Stimulated activated CD8-positive, alpha-beta memory T cell treated with anti-CD3 and anti-CD28 coated beads, Interleukin-15, amount 100 ng/mL, for 4 hours (primary cell): ENCODE measurements at regions not wholly inside any gene's neighbourhood (a gene's known extent, or its start where the extent isn't known, plus 50 kb on each side); places are given as distances from the start of the nearest gene placed in this dataset.

Experiments used
- DNase-seq, 2 donors: peaks; one replicate each; pipeline ENCODE4 v3.0.0-alpha.2; 2020; ENCODE audit warnings: low read depth in 2 of 2

DNA sequence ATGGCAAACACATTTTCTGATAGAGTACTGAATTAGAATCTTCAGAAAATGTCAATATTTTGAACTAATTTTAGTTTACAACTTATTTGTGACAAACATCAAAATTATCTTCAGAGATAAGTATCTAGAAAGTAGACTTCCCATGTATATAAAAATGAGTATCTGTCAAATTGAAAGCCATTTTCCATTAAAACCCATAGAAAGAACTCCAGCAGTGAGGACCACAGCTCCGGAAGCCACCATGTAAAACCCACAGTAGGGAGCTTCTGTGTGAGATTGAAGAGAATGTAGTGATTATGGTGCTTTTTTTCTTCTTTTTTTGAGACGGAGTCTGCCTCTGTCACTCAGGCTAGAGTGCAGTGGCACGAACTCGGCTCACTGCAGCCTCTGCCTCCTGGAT is 687.0 kb downstream of the TYW1 start:
- no peak for DNase-seq

DNA sequence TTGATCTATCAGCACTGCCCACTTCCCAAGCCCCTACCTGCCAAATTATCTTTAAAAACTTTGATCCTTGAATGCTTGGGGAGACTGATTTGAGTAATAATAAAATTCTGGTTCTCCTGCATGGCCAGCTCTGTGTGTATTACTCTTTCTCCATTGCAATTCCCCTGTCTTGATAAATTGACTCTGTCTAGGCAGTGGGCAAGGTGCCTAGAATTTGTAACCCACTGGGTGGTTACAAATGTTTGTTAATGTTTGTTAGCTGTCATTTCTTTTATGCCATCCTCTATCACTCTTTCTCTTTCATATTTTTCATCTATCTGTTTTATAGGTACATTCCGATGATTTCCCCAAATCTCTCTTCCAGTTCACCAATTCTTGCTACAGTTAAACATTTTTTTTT is 694.1 kb downstream of the TYW1 start:
- DNase-seq, result no peak

DNA sequence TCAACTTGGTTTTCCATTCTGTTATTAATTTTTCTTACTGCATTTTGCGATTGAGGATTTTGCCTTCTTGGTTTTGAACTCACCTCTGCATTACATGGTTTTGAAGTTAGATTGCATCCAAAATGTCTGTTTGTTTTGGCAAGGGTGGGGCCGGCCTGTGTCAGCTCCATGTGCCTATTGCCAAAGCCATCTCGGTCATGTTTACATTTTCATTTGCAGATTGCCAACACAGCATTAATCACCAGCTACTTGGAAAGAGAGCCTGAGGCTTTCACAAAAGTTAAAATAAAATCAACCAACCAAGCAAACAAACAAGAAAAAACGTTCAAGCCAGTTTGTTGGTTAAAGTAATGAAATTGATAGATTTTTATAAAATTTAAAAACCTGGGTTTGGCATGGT is 695.8 kb downstream of the TYW1 start:
- DNase-seq, result no peak

DNA sequence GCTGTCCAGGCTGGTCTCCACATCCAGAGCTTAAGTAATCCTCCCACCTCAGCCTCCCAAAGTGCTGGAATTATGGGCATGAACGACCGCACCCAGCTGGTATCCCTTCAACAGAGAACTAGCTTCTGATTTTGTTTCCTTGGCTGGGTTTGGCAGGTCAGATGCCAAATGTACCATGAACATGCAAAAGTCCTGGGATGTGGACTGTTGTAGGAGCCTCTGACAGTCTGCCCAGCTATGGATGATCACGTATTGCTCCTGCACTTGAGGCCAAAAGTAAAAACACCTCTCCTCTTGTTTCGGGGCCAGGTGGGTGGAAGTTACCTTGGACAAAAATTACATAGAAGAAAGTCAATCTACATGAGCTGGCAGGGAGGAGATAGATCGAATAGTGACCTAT is 699.5 kb downstream of the TYW1 start:
- no peak for DNase-seq

DNA sequence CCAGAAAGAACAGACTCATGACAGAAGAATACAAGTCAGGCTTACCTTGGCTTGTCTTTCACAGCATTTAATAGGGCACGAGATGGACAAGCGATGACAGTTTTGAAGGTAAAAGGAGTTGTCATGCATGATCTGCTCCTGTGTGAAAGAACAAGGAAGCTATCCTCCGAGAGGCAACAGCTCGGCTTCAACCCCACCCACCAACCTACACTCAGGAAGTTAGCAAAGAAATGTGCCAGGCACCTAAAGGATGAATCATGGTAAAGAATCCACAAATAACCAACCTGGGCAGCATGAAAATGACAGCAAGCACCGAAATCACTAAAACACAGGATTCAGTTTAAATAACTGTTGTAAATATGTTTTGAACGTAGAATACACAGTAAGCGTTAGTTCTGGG is 700.2 kb downstream of the TYW1 start:
- DNase-seq, result no peak

DNA sequence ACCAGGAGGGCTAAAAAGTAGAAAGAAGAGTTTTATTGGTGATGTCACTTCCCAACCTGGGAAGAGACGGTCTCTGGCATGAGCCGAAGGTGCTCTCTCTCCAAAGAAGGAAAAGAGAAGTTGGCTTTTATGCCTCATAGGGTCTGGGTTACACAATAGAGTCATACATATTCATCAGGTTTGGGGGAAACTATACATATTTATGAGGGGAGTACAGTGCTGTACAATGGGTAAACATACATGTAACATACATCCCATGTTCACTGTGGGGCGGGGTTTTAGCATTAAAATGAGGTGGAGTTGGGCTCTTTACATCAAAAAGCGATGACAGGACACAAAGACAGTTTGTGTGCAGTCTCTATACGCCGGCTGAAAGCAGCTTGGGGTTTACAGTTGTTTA is 701.7 kb downstream of the TYW1 start:
- DNase-seq, result no peak

DNA sequence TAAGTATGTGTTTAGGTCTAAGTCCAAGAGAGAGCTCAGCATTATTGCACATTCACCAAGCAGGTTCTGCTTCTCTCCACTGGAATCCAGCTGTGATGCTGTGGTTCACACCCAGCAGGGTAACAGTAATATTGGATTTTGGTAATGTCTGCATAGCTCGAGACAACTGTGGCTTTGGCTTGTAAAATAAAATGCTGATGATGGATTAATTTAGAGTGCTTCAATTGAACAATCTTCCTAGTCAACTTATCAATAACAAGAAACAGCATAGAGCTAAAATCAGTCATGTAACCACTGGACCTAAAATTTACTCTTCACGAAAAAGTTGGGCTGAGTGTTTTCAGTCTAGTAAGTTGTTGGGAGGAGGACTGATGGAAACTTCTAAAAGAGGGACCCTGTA is 709.2 kb downstream of the TYW1 start:
- no peak for DNase-seq

DNA sequence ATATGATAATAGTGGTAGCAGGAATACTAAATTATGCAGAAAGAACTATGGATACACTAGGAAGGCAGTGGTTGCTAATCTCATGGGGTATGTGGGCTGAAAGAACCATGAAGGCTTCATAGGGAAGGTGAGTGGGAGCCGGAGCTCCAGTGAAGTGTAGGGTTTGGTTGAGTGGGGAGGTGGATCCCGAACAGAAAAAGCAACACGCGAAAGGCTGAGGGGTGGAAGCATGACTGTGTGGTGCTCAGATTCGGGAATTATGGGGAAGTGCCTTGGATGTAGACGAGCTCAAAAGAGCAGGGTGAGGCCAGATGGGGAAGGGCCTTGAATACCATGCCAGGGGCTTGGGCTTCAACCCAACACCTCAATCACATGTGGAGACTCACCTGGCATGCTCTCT is 715.1 kb downstream of the TYW1 start:
- DNase-seq, result no peak

DNA sequence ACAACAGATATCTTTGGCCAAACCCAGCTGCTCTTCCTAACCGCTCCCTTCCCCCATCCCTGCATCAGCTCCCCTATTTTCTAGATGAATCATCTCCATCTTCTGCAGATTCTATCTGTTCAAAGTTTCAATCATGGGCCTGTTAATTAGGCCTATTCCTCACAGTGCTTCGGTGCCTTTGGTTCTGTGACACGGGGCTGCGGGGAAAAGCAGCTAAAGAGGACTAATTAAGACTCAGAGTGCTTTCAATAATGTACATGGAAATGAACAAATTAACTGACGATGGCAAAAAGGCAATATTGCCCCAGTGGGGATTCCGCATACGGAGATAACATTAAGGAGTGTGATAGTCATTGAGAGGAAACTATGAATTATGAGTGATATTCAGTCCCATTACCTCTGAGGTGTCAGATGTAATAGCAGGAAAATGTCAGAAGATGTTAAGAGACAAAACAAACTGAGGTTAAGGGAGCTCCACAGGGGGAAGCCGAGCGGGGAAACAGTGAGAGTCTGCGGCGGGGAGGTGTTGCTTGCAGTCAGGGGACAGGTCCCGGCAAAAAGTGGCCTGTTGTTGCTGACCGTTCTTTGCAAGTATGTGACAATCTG is 716.9 kb downstream of the TYW1 start:
- DNase-seq, result no peak

DNA sequence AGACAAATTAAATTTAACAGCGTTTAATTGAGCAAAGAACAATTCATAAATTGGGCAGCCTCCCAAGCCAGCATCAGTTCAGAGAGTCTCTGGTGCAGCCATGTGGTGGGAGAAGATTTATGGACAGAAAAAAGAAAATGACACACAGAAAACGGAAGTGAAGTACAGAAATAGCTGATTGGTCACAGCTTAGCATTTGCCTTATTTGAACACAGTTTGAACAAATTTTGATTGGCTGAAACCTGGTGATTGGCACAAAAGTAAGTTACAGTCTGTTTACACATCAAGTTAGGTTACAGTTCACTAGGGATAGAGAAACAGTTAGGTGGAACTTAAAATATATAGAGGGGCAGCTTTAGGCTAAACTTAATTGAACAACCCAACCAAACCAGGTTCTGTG is 720.1 kb downstream of the TYW1 start:
- DNase-seq, result no peak

DNA sequence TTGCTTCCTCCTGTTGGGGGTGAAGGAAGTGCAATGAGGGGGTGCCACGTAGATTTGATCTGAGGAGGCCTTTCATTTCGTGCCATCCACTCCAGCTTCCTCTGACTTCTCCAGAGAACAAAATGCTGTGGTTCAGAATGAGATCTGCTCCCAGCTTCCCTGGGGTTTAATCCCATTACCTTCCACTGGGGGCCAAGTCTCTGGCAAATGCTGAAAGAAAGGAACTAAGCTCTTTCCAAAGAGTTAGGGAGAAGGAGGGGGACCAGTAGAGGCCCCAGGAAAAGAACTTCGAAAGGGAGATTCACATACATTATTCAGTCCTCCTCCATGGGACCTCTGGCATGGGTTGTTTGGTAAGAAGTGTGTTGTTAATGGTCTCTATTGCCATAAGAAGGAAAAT is 727.0 kb downstream of the TYW1 start:
- DNase-seq, result no peak

DNA sequence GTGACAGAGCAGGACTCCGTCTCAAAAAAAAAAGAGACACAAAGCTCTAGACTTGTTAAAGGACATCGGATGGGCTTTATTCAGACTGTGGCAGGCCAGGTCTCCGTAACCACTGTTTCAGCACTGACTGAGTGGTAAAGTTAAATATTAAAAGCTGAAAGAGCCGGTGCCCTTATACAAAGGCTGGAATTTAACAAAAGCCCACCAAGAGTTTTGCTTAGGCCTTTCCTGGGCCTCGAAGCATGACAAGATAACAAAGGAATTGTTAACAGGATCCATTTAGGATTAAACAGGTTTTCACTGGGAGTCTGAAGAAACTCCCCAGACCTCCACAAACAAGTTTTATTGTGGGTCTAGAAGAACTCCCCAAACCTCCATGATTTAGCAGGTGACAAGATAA is 727.8 kb downstream of the TYW1 start:
- DNase-seq, result no peak

DNA sequence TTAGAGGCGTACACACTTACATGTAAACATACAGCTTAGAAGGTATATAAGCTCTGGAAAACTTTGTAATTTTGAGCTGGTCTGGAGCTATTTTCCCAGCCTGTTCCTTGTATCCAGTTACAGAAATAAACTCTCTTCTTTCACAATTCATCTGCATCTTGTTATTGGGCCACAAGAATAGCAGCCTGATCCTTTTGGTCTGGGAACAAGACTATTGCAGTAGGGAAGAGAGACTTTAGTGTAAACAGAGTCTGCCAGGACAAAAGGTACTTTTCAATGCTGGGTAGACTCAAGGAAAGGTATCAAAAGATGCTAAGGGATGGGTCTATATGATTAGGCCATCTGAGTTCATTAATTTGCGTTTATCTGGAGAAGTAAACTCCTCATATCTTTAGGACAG is 728.3 kb downstream of the TYW1 start:
- DNase-seq, result no peak

DNA sequence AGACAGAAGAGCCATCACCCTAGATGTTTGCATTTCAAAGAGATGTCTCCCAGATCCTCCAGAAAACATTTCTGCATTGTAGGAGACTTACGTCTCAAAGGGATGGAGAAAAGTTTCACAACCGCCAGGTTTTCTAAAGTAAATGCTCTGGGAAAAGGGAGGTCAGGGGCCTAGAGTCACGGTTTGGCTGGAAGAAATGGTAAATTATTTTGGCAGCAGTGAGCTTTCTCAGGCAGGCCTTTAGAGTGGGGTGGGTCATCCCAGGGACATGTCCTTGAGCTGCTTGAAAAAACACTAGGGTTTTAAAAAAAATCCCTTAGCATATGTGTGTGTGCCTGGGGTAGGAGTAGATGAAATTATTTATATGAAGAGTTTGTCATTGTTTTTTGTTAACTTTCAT is 728.8 kb downstream of the TYW1 start:
- DNase-seq, result no peak

DNA sequence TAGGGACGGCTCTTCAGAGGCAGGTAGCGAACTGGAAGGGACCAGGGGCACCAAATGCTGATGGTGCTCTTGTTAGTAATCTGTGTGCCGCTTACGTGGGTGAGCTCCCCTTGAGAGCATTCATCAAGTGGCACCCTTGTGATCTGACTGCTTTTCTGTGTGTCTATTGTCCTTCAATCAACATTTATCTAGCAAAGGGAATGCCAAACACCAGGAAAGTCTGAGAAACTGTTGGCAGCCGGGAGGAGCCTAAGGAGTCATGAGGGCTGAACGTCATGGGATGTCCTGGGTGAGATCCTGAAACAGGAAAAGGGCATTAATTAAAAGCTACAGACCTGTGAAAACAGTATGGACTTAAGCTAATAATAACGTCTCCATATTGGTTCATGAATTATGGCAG is 733.1 kb downstream of the TYW1 start:
- no peak for DNase-seq

DNA sequence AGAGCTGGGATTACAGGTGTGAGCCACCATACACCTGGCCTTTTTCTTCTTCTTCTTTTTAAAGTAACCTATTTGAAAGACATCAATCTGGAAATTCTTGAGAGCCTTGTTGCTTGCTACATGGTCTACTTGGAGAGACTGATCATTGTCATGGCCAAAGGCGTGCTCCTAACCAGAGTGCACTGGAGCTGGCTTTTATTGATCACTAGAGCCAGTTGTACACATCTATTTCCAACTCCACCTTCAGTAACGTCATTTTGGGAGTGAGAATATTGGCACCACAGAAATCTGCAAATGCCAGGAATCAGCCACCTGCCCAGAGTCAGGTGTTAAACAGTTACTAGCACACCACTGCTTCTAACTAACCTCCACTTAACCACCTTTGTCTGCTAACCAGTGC is 735.1 kb downstream of the TYW1 start:
- DNase-seq, result no peak

DNA sequence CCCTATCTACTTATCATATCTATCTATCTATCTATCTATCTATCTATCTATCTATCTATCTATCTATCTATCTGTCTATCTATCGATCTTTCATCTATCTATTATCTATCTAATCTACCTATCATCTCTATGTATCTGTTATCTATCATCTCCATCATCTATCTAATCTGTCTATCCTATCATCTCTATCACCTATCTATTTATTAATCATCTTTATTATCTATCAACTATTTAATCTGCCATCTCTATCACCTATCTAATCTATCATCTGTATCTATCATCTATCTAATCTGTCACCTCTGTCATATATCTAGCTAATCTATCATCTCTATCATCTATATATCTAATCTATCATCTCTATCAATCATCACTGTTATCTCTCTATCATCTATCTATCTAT is 736.3 kb downstream of the TYW1 start:
- no peak for DNase-seq

DNA sequence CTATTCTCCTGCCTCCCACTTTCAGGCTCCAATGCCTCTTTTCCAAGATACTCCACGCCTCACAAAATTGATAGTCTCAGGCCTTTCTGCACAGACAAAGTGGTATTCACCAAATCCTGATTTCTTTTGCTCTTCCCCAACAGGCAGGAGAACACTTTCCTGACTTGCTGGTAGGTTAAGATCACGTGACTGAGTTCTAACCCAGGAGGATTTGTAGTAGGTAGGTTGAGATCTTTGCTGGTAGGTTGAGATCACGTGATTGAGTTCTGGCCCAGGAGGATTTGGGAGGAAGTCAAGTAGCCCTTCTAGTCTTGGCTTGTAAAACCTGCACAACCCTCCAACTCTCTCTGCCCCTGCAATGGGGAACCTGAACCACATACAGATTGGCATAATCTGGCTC is 741.5 kb downstream of the TYW1 start:
- DNase-seq, result no peak

DNA sequence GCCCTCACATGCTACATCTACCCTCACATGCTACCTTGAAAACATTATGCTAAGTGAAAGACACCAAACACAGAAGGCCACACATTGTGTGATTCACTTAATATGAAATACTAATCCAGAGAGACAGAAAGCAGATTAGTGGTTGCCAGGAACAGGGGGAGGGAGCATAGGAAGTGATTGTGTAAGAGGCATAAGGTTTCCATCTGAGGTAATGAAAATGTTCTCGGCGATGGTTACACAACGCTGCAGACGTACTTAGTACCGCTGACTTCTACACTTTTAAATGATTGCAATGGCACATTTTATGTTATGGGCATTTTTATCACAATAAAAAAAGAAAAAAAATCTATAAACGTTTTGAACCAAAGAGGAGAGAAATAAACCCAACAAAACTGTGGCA is 742.3 kb downstream of the TYW1 start:
- DNase-seq, result no peak

DNA sequence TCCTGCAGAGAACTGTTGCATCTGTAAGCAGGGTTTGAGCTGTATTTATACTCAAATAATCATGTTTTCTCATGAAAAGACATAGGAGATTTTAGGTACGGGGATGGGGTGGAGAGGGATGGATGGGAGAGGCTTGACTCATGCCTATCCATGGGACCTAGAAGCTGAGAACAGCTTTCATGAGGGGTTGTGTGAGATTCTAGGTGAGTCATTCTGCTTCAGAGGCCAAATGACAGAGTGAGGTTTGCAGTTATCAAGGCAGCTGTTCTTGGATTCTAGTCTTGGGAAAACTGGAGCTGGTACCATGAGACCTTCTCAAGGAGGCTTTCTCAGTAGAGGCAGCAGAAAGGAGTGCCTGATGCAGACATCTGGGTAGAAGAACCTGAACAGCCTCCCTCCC is 746.9 kb downstream of the TYW1 start:
- no peak for DNase-seq

DNA sequence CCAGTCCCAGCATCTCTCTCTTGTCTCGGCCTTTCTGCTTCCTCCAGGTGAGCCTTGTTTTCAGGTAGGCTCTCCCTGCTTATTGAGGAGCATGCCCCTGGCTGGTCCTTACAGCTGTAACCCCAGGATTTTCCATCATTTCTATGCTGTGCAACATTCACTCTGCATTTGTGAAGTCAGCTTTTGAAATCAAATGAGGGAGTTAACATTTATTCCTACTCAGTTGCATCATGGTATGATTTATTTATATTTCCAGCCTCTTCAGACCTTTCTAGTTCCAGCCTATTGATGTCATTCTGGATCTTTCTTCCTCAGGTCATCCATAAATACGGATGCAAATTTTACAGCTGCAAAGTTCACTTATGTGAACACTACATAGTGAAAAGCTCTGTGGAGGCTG is 755.6 kb downstream of the TYW1 start:
- no peak for DNase-seq

DNA sequence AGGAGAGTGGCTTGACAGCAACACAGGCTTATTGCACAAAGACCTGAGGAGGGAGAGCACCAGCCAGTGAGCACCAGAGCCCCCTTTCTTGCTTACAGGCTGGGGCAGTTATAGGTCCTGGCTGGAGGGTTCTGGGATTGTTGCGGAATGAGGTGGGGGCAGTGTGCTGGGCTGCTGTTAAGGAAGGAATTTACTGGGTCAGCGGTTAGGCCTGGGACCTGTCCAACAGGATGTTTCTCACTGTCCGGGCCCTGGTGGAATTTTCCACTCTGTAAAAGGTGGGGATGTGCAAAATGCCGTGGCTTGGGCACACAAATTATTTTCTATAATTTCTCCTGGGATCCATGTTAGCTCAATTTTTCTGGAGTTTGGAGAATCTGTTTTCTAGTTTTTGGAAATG is 757.3 kb downstream of the TYW1 start:
- DNase-seq, result no peak

DNA sequence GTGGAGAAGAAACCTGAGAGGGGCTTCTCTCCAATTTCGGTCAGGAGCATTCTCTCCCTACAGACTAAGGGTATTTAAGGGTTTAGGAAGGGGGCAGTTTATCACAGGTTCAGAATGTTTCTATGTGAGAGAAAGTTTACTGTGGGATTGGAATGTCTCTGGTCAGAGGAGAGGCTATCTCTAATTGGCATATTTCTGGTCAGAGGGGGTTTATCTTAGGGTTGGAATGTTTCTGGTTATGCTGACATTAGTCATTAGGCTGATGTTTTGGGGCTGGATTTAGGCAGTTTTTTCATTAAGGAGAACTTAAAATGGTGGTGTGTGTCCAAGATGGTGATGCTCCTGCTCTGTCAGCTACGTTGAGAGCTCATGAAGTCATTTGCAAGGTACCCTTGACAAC is 758.0 kb downstream of the TYW1 start:
- no peak for DNase-seq

DNA sequence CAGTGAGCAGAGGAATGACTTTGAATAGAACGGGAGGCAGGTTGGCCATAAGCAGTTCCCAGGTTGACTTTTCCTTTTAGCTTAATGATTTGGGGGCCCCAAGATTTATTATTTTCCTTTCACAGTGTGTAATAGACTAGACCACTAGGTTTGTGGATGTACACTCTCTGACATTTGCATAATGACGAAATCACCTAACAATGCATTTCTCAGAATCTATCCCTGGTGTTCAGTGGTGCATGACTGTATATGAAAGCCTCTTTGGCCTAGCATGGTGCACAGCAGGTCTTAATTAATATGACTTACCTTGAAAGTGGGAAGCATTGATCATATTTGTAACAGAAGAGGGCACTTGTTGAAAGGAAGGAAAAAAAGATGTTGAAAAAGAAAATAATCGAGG is 761.9 kb downstream of the TYW1 start:
- no peak for DNase-seq

DNA sequence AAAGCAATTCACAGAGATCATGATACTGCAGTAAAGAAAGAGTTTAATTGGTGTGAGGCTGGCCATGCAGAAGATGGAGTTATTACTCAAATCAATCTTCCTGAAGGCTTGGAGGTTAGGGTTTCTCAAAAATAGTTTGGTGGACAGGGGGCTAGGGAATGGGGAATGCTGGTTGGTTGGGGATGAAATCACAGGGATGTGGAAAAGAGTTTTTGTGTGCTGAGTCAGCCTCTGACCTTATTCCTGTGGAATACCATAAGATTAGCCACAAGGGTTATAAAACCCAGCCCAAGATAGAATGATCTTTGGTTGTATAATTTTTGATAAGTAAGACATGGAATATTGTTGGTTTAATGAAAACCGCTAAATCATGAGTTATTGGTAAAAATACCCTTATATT is 764.3 kb downstream of the TYW1 start:
- DNase-seq, result no peak
